Kidney tubule cell (primary cell): ENCODE measurements at regions not wholly inside any gene's neighbourhood (a gene's known extent, or its start where the extent isn't known, plus 50 kb on each side); places are given as distances from the start of the nearest gene placed in this dataset.
A peak's percentile ranks its signal among the peaks of the same experiment; 100 is the strongest.

ENCODE experiments used
- DNase-seq: peaks from one replicate; pipeline ENCODE4 v3.0.0-alpha.2; 2018; ENCODE audit warnings: low spot score

GRCh38 chr5:35420200-35420599 lies 189.9 kb upstream of the PRLR start:
- no peak for DNase-seq

- no peak for DNase-seq
These were observed 186.8 kb upstream of the PRLR start for GRCh38 chr5:35417040-35417439.

GRCh38 chr5:35416217-35416988 lies 186.1 kb upstream of the PRLR start:
- no peak for DNase-seq

GRCh38 chr5:35415309-35415708 lies 185.0 kb upstream of the PRLR start:
- no peak for DNase-seq

- no peak for DNase-seq
These were observed 179.1 kb upstream of the PRLR start for GRCh38 chr5:35409361-35409760.

GRCh38 chr5:35408146-35408545 lies 177.9 kb upstream of the PRLR start:
- no peak for DNase-seq

GRCh38 chr5:35407697-35408096 lies 177.4 kb upstream of the PRLR start:
- no peak for DNase-seq

GRCh38 chr5:35405938-35406337 lies 175.7 kb upstream of the PRLR start:
- no peak for DNase-seq

- no peak for DNase-seq
These were observed 174.4 kb upstream of the PRLR start for GRCh38 chr5:35404701-35405100.

GRCh38 chr5:35393901-35394300 lies 163.6 kb upstream of the PRLR start:
- peak; percentile 35 for DNase-seq

- DNase-seq = no peak
These were observed 154.4 kb upstream of the PRLR start for GRCh38 chr5:35384658-35385057.

- no peak for DNase-seq
These were observed 152.8 kb upstream of the PRLR start for GRCh38 chr5:35383041-35383440.

- DNase-seq = no peak
These were observed 147.4 kb upstream of the PRLR start for GRCh38 chr5:35377653-35378052.

GRCh38 chr5:35374584-35374983 lies 144.3 kb upstream of the PRLR start:
- DNase-seq = no peak

- no peak for DNase-seq
These were observed 143.0 kb upstream of the PRLR start for GRCh38 chr5:35373249-35373648.

GRCh38 chr5:35372482-35372881 lies 142.2 kb upstream of the PRLR start:
- no peak for DNase-seq

- DNase-seq = no peak
These were observed 141.7 kb upstream of the PRLR start for GRCh38 chr5:35371951-35372426.

GRCh38 chr5:35370871-35371270 lies 140.6 kb upstream of the PRLR start:
- no peak for DNase-seq

- no peak for DNase-seq
These were observed 139.9 kb upstream of the PRLR start for GRCh38 chr5:35369965-35370790.

GRCh38 chr5:35367526-35367925 lies 137.2 kb upstream of the PRLR start:
- no peak for DNase-seq

- no peak for DNase-seq
These were observed 135.5 kb upstream of the PRLR start for GRCh38 chr5:35365758-35366157.

GRCh38 chr5:35364350-35364749 lies 134.1 kb upstream of the PRLR start:
- no peak for DNase-seq

- DNase-seq = no peak
These were observed 133.2 kb upstream of the PRLR start for GRCh38 chr5:35363387-35363965.
